Large intestine (tissue), 3 donors: ENCODE measurements at regions not wholly inside any gene's neighbourhood (a gene's known extent, or its start where the extent isn't known, plus 50 kb on each side); places are given as distances from the start of the nearest gene placed in this dataset.

Experiments used
- DNase-seq, 2 donors: peaks; one replicate each; pipeline versions ENCODE4 v3.0.0 to v3.0.0-alpha.2; 2013
- H3K27ac ChIP-seq: one replicate; pipeline ENCODE4 v1.5.1; 2013; ENCODE audit warnings: low read length
- H3K27me3 ChIP-seq: 2 replicates; pipeline ENCODE4 v1.6.1; 2013; ENCODE audit warnings: low read length; ENCODE audit not compliant: control insufficient read depth, insufficient read depth
- H3K36me3 ChIP-seq: 2 replicates; pipeline ENCODE4 v1.6.1; 2013; ENCODE audit warnings: low read length; ENCODE audit not compliant: control insufficient read depth, insufficient read depth
- H3K4me1 ChIP-seq: one replicate; pipeline ENCODE4 v1.6.1; 2013; ENCODE audit warnings: low read length; ENCODE audit not compliant: control insufficient read depth, insufficient read depth
- H3K4me3 ChIP-seq: one replicate; pipeline ENCODE4 v1.5.1; 2013; ENCODE audit warnings: low read length
- H3K9me3 ChIP-seq: one replicate; pipeline ENCODE4 v1.6.1; 2013; ENCODE audit warnings: mild to moderate bottlenecking, low read depth, low read length, moderate library complexity; ENCODE audit not compliant: control insufficient read depth
- WGBS: methylation state at CpG from one replicate; pipeline ENCODE4 v1.1.5; 2013; ENCODE audit warnings: low lambda C conversion rate; ENCODE audit not compliant: insufficient coverage; 5-methylcytosine and 5-hydroxymethylcytosine counted together

GRCh38 chr10:33569702-33570101, 235.2 kb upstream of the NRP1 start:
- H3K36me3 ChIP-seq, result no peaks in the 10 kb centered on the region
- no peak for DNase-seq
- H3K27ac ChIP-seq, result no peak overlapping the region
- 83% methylated on average over 1 of the region's 1 CpG for WGBS
- H3K4me3 ChIP-seq, result no peak overlapping the region
- no peaks in the 10 kb centered on the region for H3K9me3 ChIP-seq
- H3K4me1 ChIP-seq, result no peaks in the 10 kb centered on the region
- no peaks in the 10 kb centered on the region for H3K27me3 ChIP-seq

DNA sequence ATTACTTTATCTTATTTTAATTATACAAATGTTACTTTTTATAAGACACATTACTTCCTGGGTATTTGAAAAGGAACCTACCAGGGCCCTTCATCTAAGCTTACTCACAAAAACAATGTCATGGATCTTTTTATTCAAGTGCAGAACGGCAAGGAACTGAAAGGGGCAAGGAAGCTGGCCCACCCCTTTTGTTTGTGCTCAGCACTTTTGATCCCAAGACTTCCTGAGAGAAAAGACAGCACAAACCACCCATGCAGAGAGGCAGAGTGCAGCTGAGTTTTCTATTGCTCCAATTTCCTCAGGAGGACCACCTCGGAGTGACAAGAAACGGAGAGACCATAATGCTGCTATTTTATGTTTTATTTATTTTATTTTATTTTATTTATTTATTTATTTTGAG, 232.0 kb upstream of the NRP1 start:
- Histone ChIP-seq H3K27ac (no peak overlapping the region), H3K4me3 (no peak overlapping the region), H3K9me3 (no peaks in the 10 kb centered on the region), H3K27me3 (no peaks in the 10 kb centered on the region), H3K4me1 (no peaks in the 10 kb centered on the region), H3K36me3 (no peaks in the 10 kb centered on the region)
- no peak for DNase-seq
- no CpG with 5 or more reads among the region's 3 CpGs for WGBS

- 100% methylated on average over 3 of the region's 6 CpGs for WGBS
- H3K27me3 ChIP-seq, result no peaks in the 10 kb centered on the region
- H3K36me3 ChIP-seq, result no peaks in the 10 kb centered on the region
- no peak overlapping the region for H3K4me3 ChIP-seq
- no peak overlapping the region for H3K27ac ChIP-seq
- no peak for DNase-seq
- H3K9me3 ChIP-seq, result no peaks in the 10 kb centered on the region
- H3K4me1 ChIP-seq, result no peaks in the 10 kb centered on the region
Measured at GRCh38 chr10:33566001-33566400, 231.5 kb upstream of the NRP1 start.

GRCh38 chr10:33565231-33565630, 230.8 kb upstream of the NRP1 start:
- Histone ChIP-seq H3K4me3 (no peak overlapping the region), H3K4me1 (no peaks in the 10 kb centered on the region), H3K9me3 (no peaks in the 10 kb centered on the region), H3K27me3 (no peaks in the 10 kb centered on the region), H3K27ac (no peak overlapping the region), H3K36me3 (no peaks in the 10 kb centered on the region)
- DNase-seq, result no peak

GRCh38 chr10:33559105-33559504, 224.6 kb upstream of the NRP1 start:
- H3K36me3 ChIP-seq, result no peaks in the 10 kb centered on the region

GRCh38 chr10:33557313-33557712, 222.8 kb upstream of the NRP1 start:
- Histone ChIP-seq H3K4me1 (no peaks in the 10 kb centered on the region), H3K27ac (no peak overlapping the region), H3K9me3 (no peaks in the 10 kb centered on the region), H3K27me3 (peaks cover 4% of the 10 kb centered on the region), H3K36me3 (no peaks in the 10 kb centered on the region), H3K4me3 (no peak overlapping the region)
- DNase-seq, result no peak
- no CpG with 5 or more reads among the region's 1 CpG for WGBS

More at GRCh38 chr10:33559105-33559504, 224.6 kb upstream of the NRP1 start:
- H3K4me3 ChIP-seq, result no peak overlapping the region
- 100% methylated on average over 1 of the region's 4 CpGs for WGBS
- H3K27ac ChIP-seq, result no peak overlapping the region
- peaks cover 4% of the 10 kb centered on the region for H3K27me3 ChIP-seq
- H3K9me3 ChIP-seq, result no peaks in the 10 kb centered on the region
- DNase-seq, result no peak
- H3K4me1 ChIP-seq, result no peaks in the 10 kb centered on the region

DNA sequence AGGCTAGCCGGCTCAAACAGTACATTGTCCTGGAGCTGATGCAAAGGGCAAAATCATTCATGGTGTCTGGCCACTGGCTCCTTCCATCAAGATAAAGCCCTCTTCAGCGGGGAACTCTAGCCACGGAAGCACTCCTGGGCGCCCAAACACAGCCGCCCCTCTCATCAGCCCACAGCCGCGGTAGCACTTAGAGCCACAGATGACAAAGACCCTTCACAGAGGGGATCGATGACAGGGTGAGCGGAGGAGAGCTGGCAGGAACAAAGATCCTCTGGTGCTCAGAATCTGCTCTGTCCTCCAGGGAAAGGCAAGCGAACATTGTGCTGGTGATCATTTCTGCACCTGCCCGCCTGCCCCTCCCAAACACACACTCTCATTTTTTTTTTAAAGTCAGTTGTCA, 222.2 kb upstream of the NRP1 start:
- H3K9me3 ChIP-seq, result no peaks in the 10 kb centered on the region
- no peaks in the 10 kb centered on the region for H3K4me1 ChIP-seq
- peaks cover 4% of the 10 kb centered on the region for H3K27me3 ChIP-seq
- H3K36me3 ChIP-seq, result no peaks in the 10 kb centered on the region
- WGBS, result no CpG with 5 or more reads among the region's 11 CpGs
- no peak for DNase-seq
- H3K4me3 ChIP-seq, result no peak overlapping the region
- no peak overlapping the region for H3K27ac ChIP-seq

GRCh38 chr10:33556103-33556502, 221.6 kb upstream of the NRP1 start:
- H3K27me3 ChIP-seq, result peaks cover 4% of the 10 kb centered on the region
- WGBS, result no CpG with 5 or more reads among the region's 1 CpG
- no peak overlapping the region for H3K4me3 ChIP-seq
- no peak overlapping the region for H3K27ac ChIP-seq
- H3K36me3 ChIP-seq, result no peaks in the 10 kb centered on the region
- H3K4me1 ChIP-seq, result no peaks in the 10 kb centered on the region
- DNase-seq, result no peak
- H3K9me3 ChIP-seq, result no peaks in the 10 kb centered on the region

DNA sequence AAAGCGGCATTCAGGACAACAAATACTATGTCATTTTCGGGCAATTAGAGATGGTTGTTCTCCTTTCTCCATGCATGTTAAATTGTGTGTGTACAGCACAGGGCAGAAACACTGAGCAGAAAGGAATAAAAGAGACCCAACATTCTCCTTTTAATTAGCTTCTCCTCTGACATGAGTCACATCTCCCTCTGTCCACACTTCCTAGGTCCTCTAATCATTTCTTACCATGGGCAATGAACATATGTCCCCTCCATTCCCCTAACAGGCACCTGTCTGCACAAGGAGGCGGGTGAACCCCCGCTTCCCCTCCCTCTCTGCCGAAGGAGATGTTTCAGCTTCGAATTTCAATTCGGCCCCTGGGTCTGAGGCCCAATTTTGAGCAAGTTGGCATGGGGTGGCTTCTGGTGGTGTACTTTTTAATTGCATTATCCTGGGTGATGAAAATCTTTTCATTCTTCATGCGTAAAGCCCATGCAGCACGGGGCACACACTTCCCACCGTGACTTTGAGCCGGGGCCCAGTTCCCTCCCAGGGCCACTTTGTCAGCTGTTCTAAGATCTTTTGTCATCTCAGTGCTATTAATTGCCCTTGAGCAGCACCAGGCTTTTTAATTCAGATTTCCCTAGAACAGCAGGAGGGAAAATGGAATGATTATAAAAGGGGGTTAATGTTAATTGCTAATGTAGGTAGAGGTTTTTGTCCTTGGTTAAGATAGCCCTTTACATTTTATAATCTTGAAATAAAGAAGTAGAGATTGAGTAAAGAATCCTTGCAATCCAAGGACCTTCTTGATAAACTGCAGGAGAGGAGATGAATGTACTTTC, 219.5 kb upstream of the NRP1 start:
- Histone ChIP-seq H3K36me3 (no peaks in the 10 kb centered on the region), H3K27ac (no peak overlapping the region), H3K27me3 (peaks cover 7% of the 10 kb centered on the region), H3K4me3 (no peak overlapping the region), H3K9me3 (no peaks in the 10 kb centered on the region), H3K4me1 (no peaks in the 10 kb centered on the region)
- WGBS, result no CpG with 5 or more reads among the region's 11 CpGs
- DNase-seq, result no peak

GRCh38 chr10:33552290-33552689, 217.8 kb upstream of the NRP1 start:
- 50% methylated on average over 1 of the region's 4 CpGs for WGBS
- Histone ChIP-seq H3K4me3 (no peak overlapping the region), H3K27me3 (peaks cover 7% of the 10 kb centered on the region), H3K36me3 (no peaks in the 10 kb centered on the region), H3K27ac (no peak overlapping the region), H3K4me1 (no peaks in the 10 kb centered on the region), H3K9me3 (no peaks in the 10 kb centered on the region)
- DNase-seq, result no peak

- WGBS, result no CpG with 5 or more reads among the region's 1 CpG
- Histone ChIP-seq H3K4me3 (no peak overlapping the region), H3K27ac (no peak overlapping the region), H3K27me3 (peaks cover 2% of the 10 kb centered on the region), H3K9me3 (no peaks in the 10 kb centered on the region), H3K4me1 (no peaks in the 10 kb centered on the region), H3K36me3 (no peaks in the 10 kb centered on the region)
- no peak for DNase-seq
Measured at GRCh38 chr10:33550811-33551210, 216.3 kb upstream of the NRP1 start.
